ENCODE measurements at regions not wholly inside any gene's neighbourhood (a gene's known extent, or its start where the extent isn't known, plus 50 kb on each side); places are given as distances from the start of the nearest gene placed in this dataset.

DNA sequence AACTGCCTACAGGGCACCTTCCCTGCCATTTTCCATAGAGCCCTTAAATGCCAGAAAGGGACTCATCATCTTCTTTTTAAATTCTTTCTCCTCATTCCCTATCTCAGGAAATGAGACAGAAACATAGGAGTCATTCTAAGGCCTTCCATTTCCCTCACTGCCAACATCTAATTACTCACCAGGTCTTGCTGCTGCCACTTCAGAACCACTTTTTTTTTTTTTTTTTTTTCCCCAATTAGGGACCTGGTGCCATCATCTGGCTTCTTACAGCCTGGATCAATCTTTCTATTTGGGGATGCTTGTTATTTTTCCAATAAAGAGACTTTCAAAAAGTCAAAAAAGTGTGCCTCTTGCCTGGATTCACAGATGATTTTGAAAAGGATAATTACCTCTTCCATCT lies 373.4 kb downstream of the LPIN1 start:
- no peak for TF ChIP-seq EHMT2 (IDR thresholded peaks at IDR 0.05; ENCODE audit: low read depth)
- no peak for TF ChIP-seq POLR2A (IDR thresholded peaks at IDR 0.05; ENCODE audit: low read length)
- TF ChIP-seq MAFK (IDR thresholded peaks at IDR 0.05; ENCODE audit: partially characterized antibody) = no peak
- TF ChIP-seq KDM1A (IDR thresholded peaks at IDR 0.05; ENCODE audit: low read depth) = no peak
- TF ChIP-seq, protein P1, sequence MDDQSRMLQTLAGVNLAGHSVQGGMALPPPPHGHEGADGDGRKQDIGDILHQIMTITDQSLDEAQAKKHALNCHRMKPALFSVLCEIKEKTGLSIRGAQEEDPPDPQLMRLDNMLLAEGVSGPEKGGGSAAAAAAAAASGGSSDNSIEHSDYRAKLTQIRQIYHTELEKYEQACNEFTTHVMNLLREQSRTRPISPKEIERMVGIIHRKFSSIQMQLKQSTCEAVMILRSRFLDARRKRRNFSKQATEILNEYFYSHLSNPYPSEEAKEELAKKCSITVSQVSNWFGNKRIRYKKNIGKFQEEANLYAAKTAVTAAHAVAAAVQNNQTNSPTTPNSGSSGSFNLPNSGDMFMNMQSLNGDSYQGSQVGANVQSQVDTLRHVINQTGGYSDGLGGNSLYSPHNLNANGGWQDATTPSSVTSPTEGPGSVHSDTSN (IDR thresholded peaks at IDR 0.05) = no peak

Measured in A549 (cell line).